Adrenal gland (tissue), 5 donors: ENCODE measurements at regions not wholly inside any gene's neighbourhood (a gene's known extent, or its start where the extent isn't known, plus 50 kb on each side); places are given as distances from the start of the nearest gene placed in this dataset.

ENCODE experiments used
- POLR2A ChIP-seq, 2 donors: fragments of 450-650 bp; IDR thresholded peaks; one replicate each; pipeline ENCODE4 v1.6.1; 2017; ENCODE audit warnings: antibody characterized with exemption in 2 of 2, mild to moderate bottlenecking in 2 of 2, moderate library complexity in 1 of 2
- TF ChIP-seq, protein P1 (sequence below), 6 experiments: fragments of 450-650 bp in 4 of 6; fragments of 200-600 bp in 2 of 6; sonication (generic) in 1 of 6; IDR thresholded peaks; 1 replicate in 5 of 6; 2 replicates in 1 of 6; pipeline versions ENCODE4 v1.5.1 to v1.8.0; 2016 to 2021; ENCODE audit warnings: antibody characterized with exemption in 6 of 6, mild to moderate bottlenecking in 2 of 6, moderate library complexity in 1 of 6
- donor health status: DM: no; HTN: no; CAD: no.

DNA sequence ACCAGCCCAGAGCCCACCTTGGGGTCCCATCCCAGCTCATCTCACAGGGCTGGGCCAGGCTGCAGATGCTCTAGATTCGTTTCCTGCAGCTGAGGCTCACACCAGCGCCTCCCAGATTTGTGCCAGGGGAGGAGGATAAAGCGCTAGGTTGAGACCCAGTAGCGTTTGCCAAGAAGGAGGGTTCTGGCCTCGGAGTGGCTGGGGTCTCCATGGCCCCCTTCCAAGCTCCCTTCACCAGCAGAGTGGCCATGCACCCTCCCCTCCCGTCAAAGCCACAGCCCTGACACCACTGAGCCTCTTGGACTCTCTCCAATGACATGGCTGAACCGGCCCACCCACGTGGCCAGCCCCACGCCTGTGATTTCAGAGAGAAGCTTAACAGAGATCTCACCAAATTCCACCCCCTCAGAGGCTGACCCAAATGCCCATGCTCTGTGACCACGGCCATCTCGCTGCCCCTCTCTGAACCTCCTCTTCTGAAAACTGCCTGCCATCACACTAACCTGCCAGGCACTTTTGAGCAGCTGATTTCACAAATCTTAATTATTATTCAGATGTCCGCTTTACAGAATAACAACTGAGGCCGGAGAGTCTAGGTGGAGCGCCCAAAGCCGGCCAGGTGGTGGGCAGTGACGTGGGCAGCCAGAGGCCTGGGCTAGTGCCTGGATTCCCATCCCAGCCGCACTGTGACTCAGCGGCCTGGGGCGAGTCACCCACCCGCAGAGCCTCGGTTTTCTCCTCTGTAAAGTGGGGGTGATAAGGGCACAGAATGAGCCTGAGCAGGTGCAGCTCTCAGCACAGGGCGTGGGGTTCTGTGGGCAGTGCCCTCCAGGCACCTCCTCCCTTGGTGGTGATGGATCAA, 155.7 kb downstream of the C9orf50 start:
- TF ChIP-seq, protein P1, sequence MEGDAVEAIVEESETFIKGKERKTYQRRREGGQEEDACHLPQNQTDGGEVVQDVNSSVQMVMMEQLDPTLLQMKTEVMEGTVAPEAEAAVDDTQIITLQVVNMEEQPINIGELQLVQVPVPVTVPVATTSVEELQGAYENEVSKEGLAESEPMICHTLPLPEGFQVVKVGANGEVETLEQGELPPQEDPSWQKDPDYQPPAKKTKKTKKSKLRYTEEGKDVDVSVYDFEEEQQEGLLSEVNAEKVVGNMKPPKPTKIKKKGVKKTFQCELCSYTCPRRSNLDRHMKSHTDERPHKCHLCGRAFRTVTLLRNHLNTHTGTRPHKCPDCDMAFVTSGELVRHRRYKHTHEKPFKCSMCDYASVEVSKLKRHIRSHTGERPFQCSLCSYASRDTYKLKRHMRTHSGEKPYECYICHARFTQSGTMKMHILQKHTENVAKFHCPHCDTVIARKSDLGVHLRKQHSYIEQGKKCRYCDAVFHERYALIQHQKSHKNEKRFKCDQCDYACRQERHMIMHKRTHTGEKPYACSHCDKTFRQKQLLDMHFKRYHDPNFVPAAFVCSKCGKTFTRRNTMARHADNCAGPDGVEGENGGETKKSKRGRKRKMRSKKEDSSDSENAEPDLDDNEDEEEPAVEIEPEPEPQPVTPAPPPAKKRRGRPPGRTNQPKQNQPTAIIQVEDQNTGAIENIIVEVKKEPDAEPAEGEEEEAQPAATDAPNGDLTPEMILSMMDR (IDR thresholded peaks at IDR 0.05), result no peak
- no peak for TF ChIP-seq POLR2A (IDR thresholded peaks at IDR 0.05)
